HG03039 (cell line): ENCODE measurements at regions not wholly inside any gene's neighbourhood (a gene's known extent, or its start where the extent isn't known, plus 50 kb on each side); places are given as distances from the start of the nearest gene placed in this dataset.

ENCODE experiments used
- ATAC-seq: cut with Tn5 transposase; IDR thresholded peaks from one replicate; pipeline ENCODE4 v1.9.1; 2021; ENCODE audit warnings: mild to moderate bottlenecking, moderate library complexity; ENCODE audit not compliant: unreplicated experiment

DNA sequence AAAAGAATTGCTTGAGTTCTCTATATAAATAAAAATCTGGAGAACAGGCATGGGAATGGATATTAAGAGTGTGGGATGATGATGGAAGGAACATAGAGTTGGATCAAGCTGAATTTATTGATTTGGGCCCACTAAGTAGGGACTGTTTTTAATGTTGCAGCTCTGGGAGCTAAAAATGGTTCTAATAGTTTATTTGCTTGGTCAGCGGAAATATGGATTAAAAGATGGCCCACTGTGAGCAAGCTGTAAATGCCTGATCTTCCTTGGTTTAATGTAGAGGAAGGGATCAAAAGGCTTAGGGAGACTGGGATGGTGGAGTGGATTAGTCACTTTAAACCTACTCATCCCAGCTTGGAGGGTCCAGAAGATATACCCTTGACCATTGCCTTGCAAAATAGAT, 429.4 kb upstream of the NXPH2 start:
- ATAC-seq, result no peak

DNA sequence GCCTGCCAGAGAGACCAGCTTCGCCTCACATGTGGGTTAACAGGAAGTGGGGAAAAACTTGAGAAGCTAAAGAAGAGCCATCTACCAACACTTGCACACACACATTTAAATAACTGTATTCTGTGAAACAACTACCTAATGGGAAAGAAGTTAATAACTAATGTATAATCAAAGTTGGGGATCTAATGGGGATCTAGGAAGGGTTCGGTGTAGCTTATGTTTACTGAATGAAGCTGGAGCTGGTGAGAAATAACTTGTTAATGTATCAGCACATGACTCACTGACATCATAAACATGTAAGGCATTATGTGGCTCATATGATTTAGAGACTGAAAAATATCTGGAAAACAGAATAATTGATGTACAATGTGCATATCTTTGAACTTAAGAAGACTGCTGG, 421.3 kb upstream of the NXPH2 start:
- no peak for ATAC-seq

GRCh38 chr2:139196754-139197153, 416.6 kb upstream of the NXPH2 start:
- ATAC-seq, result no peak

GRCh38 chr2:139194546-139194945, 414.4 kb upstream of the NXPH2 start:
- no peak for ATAC-seq

- ATAC-seq, result no peak
Measured at GRCh38 chr2:139177041-139177440, 396.9 kb upstream of the NXPH2 start.

DNA sequence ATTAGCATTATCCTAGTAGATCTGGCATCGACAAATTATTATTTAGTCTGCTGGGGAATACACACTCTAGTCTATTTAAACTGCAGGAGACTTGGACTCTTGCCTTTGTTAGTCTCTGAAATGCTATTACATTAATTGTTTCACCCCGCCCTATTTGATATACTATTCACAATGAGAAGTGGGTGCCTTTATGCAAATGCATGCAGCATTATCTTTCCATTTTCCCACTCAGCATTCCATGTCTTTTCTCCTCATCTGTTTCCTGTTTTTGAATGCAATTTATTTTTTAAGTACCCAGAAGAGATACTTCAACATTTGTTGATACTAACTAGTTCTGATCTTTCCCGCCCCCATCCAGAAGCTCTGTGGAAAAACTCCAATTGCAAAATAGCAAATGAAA, 395.3 kb upstream of the NXPH2 start:
- ATAC-seq, result no peak

- no peak for ATAC-seq
Measured at GRCh38 chr2:139170406-139170805, 390.2 kb upstream of the NXPH2 start.

DNA sequence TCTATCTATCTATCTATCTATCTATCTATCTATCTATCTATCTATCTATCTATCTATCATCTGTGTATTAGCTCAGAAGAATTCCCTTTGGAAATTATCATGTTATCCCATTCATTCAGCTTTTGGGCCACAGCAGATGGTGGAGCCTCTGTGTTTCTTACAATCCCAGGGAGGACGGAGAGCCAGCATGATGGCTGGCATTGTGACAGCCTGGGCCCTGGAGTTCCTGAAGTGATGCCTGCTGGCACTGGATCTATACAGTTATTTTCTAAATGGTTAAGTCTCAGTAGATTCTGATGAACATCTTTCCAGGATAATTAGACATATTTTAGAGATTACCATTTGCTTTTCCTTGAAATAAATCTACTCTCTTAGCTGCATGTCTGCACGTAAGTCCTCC, 385.4 kb upstream of the NXPH2 start:
- ATAC-seq, result no peak

DNA sequence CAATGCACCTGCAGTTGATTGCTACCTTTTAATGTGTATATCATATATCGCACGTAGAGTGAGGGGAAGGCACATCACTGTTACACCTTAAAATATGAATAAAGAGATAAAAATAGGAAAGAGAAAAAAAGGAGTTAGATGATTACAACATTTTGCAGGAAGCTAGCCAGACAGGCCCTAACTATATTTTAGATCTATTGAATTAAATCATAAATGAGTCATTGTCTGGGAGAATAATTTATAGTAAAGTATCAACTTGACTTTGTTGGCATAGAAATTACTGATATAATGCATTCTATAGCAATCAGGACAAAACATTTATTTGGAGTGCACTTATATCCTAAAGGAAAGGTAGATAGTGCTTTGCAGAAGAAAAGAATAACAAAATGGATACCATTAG, 384.9 kb upstream of the NXPH2 start:
- ATAC-seq, result no peak

GRCh38 chr2:139162957-139163356, 382.8 kb upstream of the NXPH2 start:
- ATAC-seq, result no peak

GRCh38 chr2:139162456-139162855, 382.3 kb upstream of the NXPH2 start:
- no peak for ATAC-seq

DNA sequence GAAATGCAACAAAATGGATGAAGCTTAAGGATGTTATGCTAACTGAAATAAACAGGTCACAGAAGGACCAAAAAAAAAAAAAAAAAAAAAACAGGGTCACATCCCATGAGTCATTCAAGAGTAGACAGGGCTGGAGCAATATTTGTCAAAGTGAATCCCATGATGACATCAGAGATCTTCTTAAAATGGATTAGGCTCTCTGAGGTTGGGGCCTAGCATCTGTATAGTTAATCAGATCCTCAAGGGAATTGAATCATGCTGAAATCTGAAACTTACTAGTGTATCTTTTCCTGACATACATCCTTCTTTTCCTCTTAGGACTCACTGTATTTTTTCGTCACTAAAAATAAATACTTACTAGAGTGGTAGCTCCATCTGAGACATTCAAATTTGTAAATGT, 380.6 kb upstream of the NXPH2 start:
- no peak for ATAC-seq

DNA sequence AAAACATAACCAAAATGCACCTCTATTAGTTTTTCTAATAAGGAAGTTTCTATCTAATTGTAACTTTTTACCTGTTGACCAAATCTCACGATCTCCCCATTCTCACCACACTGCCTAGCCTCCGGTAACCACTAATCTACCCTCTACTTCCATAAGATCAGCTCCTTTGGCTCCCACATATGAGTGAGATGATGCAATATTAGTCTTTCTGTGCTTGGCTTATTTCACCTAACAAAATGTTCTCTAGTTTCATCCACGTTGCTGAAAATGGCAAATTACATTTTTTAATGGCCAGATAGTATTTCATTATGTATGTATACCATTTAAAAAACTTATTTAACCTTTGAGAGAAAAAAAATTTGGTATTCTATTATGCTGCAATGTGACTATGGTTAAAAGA, 379.0 kb upstream of the NXPH2 start:
- no peak for ATAC-seq

GRCh38 chr2:139156730-139157129, 376.5 kb upstream of the NXPH2 start:
- ATAC-seq, result no peak

GRCh38 chr2:139155991-139156390, 375.8 kb upstream of the NXPH2 start:
- no peak for ATAC-seq

- no peak for ATAC-seq
Measured at GRCh38 chr2:139142252-139142880, 362.2 kb upstream of the NXPH2 start.

DNA sequence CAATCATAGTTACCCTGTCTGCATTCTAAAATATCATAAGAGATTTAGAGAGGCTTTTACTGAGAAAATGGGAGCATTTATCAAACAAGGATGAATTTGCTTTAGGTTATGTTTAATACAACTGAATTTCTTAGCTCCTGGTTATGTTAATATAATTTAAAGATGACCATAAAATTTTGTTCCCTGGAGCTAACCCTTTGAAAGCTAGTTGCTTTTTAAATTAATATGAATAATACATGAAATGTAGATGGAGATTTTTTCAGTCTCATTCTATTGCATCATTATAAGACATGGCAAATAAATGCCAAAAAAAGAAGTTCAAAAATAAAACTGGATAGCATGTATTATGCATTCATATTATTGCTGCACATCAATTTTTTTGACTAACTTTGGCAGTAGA, 344.1 kb upstream of the NXPH2 start:
- ATAC-seq, result no peak

DNA sequence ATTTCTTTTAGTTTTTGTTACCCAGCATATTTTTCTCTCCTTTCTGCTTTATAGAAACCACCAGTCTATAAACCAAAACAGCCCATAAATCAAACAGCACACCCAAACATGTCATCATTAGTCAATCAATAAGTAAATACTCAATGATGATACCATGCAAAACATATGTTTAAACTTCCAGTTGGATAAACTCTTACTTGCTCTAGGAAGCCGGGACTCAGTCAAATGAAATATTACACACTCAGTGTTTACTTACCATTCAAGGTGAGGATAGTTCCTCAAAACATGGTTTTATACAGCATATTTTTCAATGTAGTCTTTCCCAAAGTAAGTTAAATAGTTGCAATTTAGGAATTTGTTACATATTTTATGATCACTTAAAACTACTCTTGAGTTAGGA, 343.6 kb upstream of the NXPH2 start:
- ATAC-seq, result no peak

DNA sequence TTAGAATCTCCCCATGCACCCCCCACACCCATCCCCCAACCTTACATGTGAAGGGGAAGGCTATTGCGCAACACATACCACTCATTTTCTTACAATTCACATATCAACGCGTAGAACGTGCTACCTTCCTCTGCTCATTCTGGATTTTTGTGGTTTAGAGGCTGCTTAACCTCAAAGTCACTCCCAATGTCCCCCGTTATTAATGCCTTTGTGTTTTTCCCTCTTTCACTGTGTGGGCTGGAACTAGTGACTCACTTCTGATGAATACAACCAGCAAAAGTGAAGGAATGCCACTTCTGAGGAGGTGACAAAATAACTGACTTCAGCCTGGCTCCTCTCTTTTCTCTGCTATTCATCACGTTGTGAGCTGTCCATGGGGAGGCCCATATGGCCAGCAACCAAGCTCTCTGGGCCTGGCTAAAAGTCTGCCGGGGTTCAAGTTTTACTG, 342.5 kb upstream of the NXPH2 start:
- ATAC-seq, result no peak

GRCh38 chr2:139099721-139100120, 319.5 kb upstream of the NXPH2 start:
- ATAC-seq, result no peak

- ATAC-seq, result no peak
Measured at GRCh38 chr2:139098961-139099360, 318.8 kb upstream of the NXPH2 start.

DNA sequence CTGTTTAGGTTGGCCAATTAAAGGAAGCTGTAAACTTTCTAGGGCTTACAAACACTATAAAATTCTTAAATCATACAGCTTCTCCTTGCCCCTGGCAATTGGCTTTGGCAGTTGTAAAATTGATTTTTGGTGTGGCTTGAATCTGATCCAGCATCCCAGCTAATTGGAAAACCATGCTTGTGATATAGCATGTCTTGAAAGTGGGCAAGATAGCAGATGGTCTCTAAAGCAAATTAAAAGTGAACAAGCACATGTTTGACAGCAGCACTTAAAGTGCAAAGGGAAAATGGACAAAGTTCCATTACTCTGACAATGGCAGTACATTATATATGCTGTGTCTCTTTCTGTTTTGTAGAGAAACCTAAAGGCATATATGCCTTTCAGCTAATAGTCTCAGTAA, 302.9 kb upstream of the NXPH2 start:
- no peak for ATAC-seq

DNA sequence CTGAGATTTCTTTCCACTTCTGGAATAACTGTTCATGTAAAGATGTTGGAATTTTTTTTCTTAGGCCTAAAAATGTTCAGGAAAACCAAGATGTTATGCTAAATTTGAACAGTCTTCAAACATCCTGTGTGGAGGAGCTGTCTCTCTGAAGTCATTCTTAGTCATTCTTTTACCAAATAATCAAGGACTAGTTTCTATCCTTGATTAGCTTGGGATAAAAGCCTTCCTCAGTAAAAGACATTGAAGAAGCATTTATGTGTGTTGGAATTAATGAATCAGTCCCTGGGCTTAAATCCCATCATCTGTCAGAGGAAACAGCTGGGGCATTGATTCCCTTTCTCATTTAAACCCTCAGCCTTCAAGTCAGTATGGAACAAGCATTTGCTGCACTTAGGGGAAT, 300.1 kb upstream of the NXPH2 start:
- ATAC-seq, result no peak
